Islet of Langerhans (tissue), 1 donor: ENCODE measurements at regions not wholly inside any gene's neighbourhood (a gene's known extent, or its start where the extent isn't known, plus 50 kb on each side); places are given as distances from the start of the nearest gene placed in this dataset.
"Not testable (repeated sequence)": the region's sequence is repeated elsewhere in the genome, so short reads cannot be mapped to it uniquely, and the experiment has no call there.

ENCODE experiments used
- FAIRE-seq: peaks from one replicate; lab custom pipeline; 2011; peaks lifted over from hg19 to GRCh38; lab: Jason Lieb, UNC

DNA sequence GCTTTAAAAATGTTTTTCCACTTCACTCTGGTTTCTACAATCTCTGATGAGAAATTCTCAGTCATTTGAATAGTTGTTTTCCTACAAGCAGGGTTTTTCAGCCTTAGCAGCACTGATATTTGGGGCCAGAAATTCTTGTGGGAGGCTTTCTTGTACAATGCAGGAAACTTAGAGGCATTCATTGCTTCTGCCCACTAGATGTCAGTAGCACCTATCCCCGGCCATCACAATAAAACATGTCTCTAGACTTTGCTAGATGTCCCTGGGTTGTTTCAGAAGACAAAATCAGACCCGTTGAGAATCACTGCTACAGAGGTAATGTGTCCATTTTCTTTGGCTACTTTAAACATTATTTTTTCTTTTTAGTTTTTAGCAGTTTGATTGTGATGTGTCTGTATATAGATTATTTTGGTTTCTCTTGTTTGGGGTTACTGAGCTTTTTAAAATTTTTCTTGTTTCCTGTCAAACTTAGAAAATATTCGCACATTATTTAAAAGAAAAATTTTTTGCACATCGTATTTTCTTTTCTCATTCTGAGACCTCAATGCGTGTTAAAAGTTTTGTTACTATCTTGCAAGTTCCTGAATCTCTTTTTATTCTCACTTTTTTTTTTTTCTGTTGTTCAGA lies 60.8 kb upstream of the CCDC179 start:
- peak; percentile 98 for FAIRE-seq

GRCh38 chr11:22922672-22923071 lies 62.4 kb upstream of the CCDC179 start:
- FAIRE-seq = no peak

- no peak for FAIRE-seq
Measured at GRCh38 chr11:22923561-22923960, 63.3 kb upstream of the CCDC179 start.

DNA sequence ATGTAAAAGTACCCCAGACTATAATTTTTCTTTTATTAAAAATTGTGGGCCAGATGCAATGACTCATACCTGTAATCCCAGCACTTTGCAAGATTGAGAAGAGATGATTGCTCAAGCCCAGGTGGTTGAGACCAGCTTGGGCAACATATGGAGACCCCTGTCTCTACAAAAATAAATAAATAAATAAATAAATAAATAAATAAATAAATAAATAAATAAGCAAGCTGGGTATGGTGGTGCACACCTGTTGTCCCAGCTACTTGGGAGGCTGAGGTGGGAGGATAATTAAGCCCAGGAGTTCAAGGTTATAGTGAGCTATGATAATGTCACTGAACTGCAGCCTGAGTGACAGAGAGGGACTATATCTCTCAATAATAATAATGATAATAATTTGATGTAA lies 66.1 kb upstream of the CCDC179 start:
- FAIRE-seq = no peak

- FAIRE-seq = no peak
Measured at GRCh38 chr11:22927793-22928192, 67.5 kb upstream of the CCDC179 start.

- FAIRE-seq = no peak
Measured at GRCh38 chr11:22928207-22928917, 68.1 kb upstream of the CCDC179 start.

DNA sequence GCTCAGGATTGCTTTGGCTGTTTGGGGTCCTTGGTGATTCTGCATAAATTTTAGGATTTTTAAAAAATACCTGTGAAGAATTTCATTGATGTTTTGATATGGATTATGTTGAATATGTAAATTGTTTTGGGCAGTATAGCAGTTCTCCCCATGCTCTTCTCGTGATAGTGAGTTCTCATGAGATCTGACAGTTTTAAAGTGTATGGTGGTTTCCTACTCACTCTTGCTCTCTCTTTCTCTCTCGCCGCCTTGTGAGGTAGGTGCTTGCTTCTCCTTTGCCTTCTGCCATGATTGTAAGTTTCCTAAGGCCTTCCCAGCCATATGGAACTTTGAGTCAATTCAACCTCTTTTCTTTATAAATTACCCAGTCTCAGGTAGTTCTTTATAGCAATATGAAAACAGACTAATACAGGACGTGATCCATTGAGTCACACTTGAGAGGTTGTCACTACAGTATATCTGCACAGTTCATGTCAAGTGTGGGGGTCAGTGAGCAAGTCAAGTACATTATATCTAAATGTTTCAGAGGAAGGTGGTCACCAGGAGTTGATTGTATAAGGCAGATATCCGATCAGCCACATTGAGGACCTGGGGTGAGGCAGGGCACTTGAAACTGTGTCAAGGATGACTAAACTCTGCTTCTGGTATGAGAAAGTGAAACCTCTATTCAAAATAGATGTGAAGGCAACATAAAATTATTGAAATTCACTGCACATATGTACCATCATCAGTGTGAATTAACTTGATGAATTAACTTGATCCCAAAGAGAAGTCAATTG lies 70.7 kb upstream of the CCDC179 start:
- no peak for FAIRE-seq

GRCh38 chr11:22938691-22939090 lies 78.4 kb upstream of the CCDC179 start:
- FAIRE-seq = no peak

DNA sequence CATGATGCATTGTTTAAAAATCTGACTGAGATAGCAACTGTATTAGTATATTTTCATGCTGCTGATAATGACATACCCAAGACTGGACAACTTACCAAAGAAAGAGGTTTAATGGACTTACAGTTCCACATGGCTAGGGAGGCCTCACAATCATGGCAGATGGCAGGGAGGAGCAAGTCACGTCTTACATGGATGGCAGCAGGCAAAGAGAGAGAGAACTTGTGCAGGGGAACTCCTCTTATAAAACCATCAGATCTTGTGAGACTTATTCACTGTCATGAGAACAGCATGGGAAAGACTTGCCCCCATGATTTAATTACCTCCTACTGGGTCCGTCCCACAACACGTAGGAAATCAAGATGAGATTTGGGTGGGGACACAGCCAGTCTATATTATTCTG lies 81.3 kb upstream of the CCDC179 start:
- not testable (repeated sequence) for FAIRE-seq

DNA sequence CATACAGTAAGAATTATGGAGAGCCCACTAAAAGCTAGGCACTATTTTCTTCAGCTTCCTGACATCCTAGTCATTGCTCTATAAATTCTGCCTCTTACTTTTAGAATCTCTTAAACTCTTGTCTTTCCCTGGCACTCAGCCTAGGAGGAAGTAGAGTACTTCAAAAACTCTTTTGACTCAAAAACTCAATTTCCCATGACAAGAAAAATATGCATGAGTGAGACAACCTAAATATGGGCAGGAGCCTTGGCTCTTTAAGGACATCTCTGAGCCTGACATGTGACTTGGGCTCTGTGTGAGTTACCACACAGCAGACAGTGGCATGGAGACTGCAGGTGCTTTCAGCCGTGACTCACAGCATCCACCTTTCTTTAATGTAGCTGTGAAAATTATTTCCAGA lies 97.5 kb upstream of the CCDC179 start:
- no peak for FAIRE-seq

DNA sequence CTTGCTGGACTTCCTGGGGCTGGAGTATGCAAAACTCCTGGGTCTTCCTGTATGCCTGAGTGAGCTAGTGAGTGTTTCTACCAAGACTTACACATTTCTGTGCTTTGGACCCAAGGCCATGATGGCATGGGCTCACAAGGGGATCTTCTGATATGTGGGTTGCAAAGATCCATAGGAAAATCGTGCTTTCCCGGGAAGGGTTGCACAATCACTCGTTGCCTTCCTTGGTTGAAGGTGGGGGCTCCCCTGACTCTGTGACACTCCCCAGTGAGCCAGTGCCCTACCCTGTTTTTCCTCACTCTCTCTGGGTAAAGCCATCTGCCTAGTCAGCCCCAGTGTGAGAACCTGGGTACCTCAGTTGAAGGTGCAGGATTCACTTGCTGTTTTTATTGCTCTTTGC lies 114.0 kb upstream of the CCDC179 start:
- no peak for FAIRE-seq

GRCh38 chr11:22976146-22976545 lies 115.9 kb upstream of the CCDC179 start:
- FAIRE-seq = no peak

- FAIRE-seq = no peak
Measured at GRCh38 chr11:22982903-22983302, 122.6 kb upstream of the CCDC179 start.

- no peak for FAIRE-seq
Measured at GRCh38 chr11:22984045-22984444, 123.8 kb upstream of the CCDC179 start.

- FAIRE-seq = no peak
Measured at GRCh38 chr11:22989371-22989770, 129.1 kb upstream of the CCDC179 start.

- FAIRE-seq = no peak
Measured at GRCh38 chr11:22991196-22991595, 130.9 kb upstream of the CCDC179 start.

GRCh38 chr11:23006730-23007129 lies 146.5 kb upstream of the CCDC179 start:
- no peak for FAIRE-seq

DNA sequence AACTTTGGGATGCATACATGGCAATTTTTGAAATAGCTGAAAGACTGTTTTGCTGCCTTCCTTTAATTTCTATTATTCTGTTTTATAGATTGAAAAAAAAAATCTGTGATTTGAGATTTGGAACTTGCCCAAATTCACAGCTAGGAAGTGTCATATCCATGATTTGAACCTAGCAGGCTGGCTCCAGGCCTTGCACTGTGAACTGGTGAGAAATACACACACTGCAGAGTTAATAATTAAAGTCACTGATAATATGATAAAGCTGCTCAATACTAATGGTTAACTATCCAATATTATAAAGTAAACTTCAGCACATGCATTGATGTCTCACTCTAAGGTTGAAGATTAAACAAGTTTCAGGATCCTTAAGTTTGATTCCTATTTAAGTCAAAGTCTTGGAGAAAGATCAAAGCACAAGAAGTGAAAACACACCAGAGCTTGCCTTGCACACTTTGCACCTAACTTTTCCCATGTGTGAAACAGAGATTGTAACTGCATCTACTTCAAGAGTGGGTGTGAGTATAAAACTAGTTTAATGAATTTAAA lies 150.6 kb upstream of the CCDC179 start:
- no peak for FAIRE-seq

GRCh38 chr11:23012930-23013329 lies 152.7 kb upstream of the CCDC179 start:
- no peak for FAIRE-seq

DNA sequence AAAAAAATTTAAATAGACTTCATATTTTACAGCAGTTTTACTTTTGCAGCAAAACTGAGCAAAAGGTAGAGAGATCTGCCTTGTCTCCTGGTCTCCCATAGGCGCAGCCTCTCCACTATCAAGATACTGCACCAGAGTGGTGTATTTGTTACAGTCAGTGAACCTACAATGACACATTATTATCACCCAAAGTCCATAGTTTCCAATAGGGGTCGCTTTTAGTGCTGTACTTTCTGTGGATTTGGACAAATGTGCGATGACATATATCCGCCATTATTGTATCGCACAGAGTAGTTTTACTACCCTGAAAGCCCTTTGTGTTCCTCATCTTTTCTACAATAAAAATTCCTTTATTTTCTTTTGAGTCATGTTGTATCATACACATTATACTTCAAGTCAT lies 153.2 kb upstream of the CCDC179 start:
- FAIRE-seq = no peak

GRCh38 chr11:23021287-23021863 lies 161.1 kb upstream of the CCDC179 start:
- FAIRE-seq = no peak

- no peak for FAIRE-seq
Measured at GRCh38 chr11:23022854-23023253, 162.6 kb upstream of the CCDC179 start.

- no peak for FAIRE-seq
Measured at GRCh38 chr11:23023319-23023718, 163.0 kb upstream of the CCDC179 start.
